HG03521 (cell line): ENCODE measurements at regions not wholly inside any gene's neighbourhood (a gene's known extent, or its start where the extent isn't known, plus 50 kb on each side); places are given as distances from the start of the nearest gene placed in this dataset.

Experiments used
- ATAC-seq: cut with Tn5 transposase; IDR thresholded peaks from one replicate; pipeline ENCODE4 v1.9.1; 2021; ENCODE audit warnings: mild to moderate bottlenecking, moderate library complexity; ENCODE audit not compliant: unreplicated experiment

GRCh38 chr3:194738254-194739093 lies 52.8 kb downstream of the FAM43A start:
- ATAC-seq, result no peak

GRCh38 chr3:194739498-194740284 lies 54.0 kb downstream of the FAM43A start:
- no peak for ATAC-seq

- no peak for ATAC-seq
These were observed 55.3 kb downstream of the FAM43A start for GRCh38 chr3:194740859-194741491.

- no peak for ATAC-seq
These were observed 56.2 kb downstream of the FAM43A start for GRCh38 chr3:194741916-194742315.

- ATAC-seq, result no peak
These were observed 59.1 kb downstream of the FAM43A start for GRCh38 chr3:194744826-194745225.

- no peak for ATAC-seq
These were observed 59.9 kb downstream of the FAM43A start for GRCh38 chr3:194745422-194746184.

- no peak for ATAC-seq
These were observed 62.5 kb downstream of the FAM43A start for GRCh38 chr3:194748225-194748624.

GRCh38 chr3:194749631-194750490 lies 64.2 kb downstream of the FAM43A start:
- ATAC-seq, result no peak

GRCh38 chr3:194750491-194750828 lies 64.8 kb downstream of the FAM43A start:
- no peak for ATAC-seq

GRCh38 chr3:194755671-194756459 lies 70.2 kb downstream of the FAM43A start:
- ATAC-seq, result no peak

GRCh38 chr3:194756460-194756779 lies 70.7 kb downstream of the FAM43A start:
- no peak for ATAC-seq

GRCh38 chr3:194756791-194757325 lies 71.2 kb downstream of the FAM43A start:
- ATAC-seq, result no peak

- no peak for ATAC-seq
These were observed 72.0 kb downstream of the FAM43A start for GRCh38 chr3:194757647-194758061.

GRCh38 chr3:194758716-194759115 lies 73.0 kb downstream of the FAM43A start:
- no peak for ATAC-seq

- no peak for ATAC-seq
These were observed 74.9 kb downstream of the FAM43A start for GRCh38 chr3:194760494-194761137.

- no peak for ATAC-seq
These were observed 75.7 kb downstream of the FAM43A start for GRCh38 chr3:194761384-194761783.

GRCh38 chr3:194766845-194767244 lies 81.2 kb downstream of the FAM43A start:
- no peak for ATAC-seq

- ATAC-seq, result no peak
These were observed 81.9 kb downstream of the FAM43A start for GRCh38 chr3:194767446-194768207.
